Astrocyte (in vitro differentiated cells and primary cell): ENCODE measurements at regions not wholly inside any gene's neighbourhood (a gene's known extent, or its start where the extent isn't known, plus 50 kb on each side); places are given as distances from the start of the nearest gene placed in this dataset.

Source experiments
- EZH2 ChIP-seq: IDR thresholded peaks from 2 replicates; pipeline ENCODE4 v1.6.1; 2012; ENCODE audit warnings: mild to moderate bottlenecking, low read length, inconsistent platforms; ENCODE audit not compliant: insufficient read depth
- TF ChIP-seq, protein P1 (sequence below): IDR thresholded peaks from 2 replicates; pipeline ENCODE4 v1.5.1; 2011; ENCODE audit warnings: low read depth, mild to moderate bottlenecking, inconsistent platforms, low read length, moderate library complexity; ENCODE audit not compliant: insufficient read depth

GRCh38 chr6:122913558-122913957 is 82.5 kb upstream of the CLVS2 start:
- TF ChIP-seq EZH2, result no peak
- TF ChIP-seq, protein P1, sequence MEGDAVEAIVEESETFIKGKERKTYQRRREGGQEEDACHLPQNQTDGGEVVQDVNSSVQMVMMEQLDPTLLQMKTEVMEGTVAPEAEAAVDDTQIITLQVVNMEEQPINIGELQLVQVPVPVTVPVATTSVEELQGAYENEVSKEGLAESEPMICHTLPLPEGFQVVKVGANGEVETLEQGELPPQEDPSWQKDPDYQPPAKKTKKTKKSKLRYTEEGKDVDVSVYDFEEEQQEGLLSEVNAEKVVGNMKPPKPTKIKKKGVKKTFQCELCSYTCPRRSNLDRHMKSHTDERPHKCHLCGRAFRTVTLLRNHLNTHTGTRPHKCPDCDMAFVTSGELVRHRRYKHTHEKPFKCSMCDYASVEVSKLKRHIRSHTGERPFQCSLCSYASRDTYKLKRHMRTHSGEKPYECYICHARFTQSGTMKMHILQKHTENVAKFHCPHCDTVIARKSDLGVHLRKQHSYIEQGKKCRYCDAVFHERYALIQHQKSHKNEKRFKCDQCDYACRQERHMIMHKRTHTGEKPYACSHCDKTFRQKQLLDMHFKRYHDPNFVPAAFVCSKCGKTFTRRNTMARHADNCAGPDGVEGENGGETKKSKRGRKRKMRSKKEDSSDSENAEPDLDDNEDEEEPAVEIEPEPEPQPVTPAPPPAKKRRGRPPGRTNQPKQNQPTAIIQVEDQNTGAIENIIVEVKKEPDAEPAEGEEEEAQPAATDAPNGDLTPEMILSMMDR, result no peak
